Activated CD8-positive, alpha-beta T cell treated with anti-CD3 and anti-CD28 coated beads, Interleukin-2, amount 10 ng/mL, durations not matched to agents 7 days and 5 days (primary cell): ENCODE measurements at regions not wholly inside any gene's neighbourhood (a gene's known extent, or its start where the extent isn't known, plus 50 kb on each side); places are given as distances from the start of the nearest gene placed in this dataset.

Experiments
- ATAC-seq: fragments of 150-1000 bp; cut with Tn5 transposase; one replicate; pipeline ENCODE4 v1.10.0; 2021; ENCODE audit warnings: moderate library complexity
- CTCF ChIA-PET: fragments of 350-600 bp; sonication (Branson Sonifier 250); formaldehyde crosslinking; loops from one replicate; lab custom pipeline; 2021; ENCODE audit warnings: antibody characterized with exemption; lab: Charles Lee
- POLR2A ChIA-PET: fragments of 350-600 bp; sonication (Branson Sonifier 250); formaldehyde crosslinking; loops from one replicate; lab custom pipeline; 2021; ENCODE audit warnings: antibody characterized with exemption; lab: Charles Lee
- DNase-seq: peaks from one replicate; pipeline ENCODE4 v3.0.0-alpha.2; 2020
- H3K27ac Mint-ChIP-seq: one replicate; pipeline ENCODE4 v1.8.0; 2021; ENCODE audit warnings: mild to moderate bottlenecking, mixed read lengths
- H3K27me3 Mint-ChIP-seq: one replicate; pipeline ENCODE4 v1.8.0; 2021; ENCODE audit warnings: low read depth, mixed read lengths
- H3K36me3 Mint-ChIP-seq: one replicate; pipeline ENCODE4 v1.8.0; 2021; ENCODE audit warnings: low read depth, mixed read lengths
- H3K4me1 Mint-ChIP-seq: one replicate; pipeline ENCODE4 v1.8.0; 2021; ENCODE audit warnings: low read depth, mixed read lengths
- H3K4me3 Mint-ChIP-seq: one replicate; pipeline ENCODE4 v1.8.0; 2021; ENCODE audit warnings: mild to moderate bottlenecking, mixed read lengths
- H3K9me3 Mint-ChIP-seq: one replicate; pipeline ENCODE4 v1.8.0; 2022; ENCODE audit warnings: mixed read lengths; ENCODE audit not compliant: insufficient read depth

GRCh38 chr6:150797949-150798348, 67.6 kb upstream of the MTHFD1L start:
- POLR2A ChIA-PET: no interaction called here
- Mint-ChIP-seq H3K9me3 (no peaks in the 10 kb centered on the region), H3K27ac (no peak overlapping the region), H3K27me3 (no peaks in the 10 kb centered on the region), H3K36me3 (no peaks in the 10 kb centered on the region), H3K4me3 (no peak overlapping the region), H3K4me1 (no peaks in the 10 kb centered on the region)
- CTCF ChIA-PET: interaction anchor here (1.6 kb wide), 1 partner anchor 380 kb away, joined by 4 read pairs; no protein-coding TSS in a partner anchor
- ATAC-seq (no peak), DNase-seq (no peak)

- no peaks in the 10 kb centered on the region for H3K9me3 Mint-ChIP-seq
- DNase-seq: no peak
- no peak for ATAC-seq
- no peaks in the 10 kb centered on the region for H3K36me3 Mint-ChIP-seq
- H3K27me3 Mint-ChIP-seq: no peaks in the 10 kb centered on the region
- no peak overlapping the region for H3K4me3 Mint-ChIP-seq
- H3K4me1 Mint-ChIP-seq: no peaks in the 10 kb centered on the region
- ChIA-PET POLR2A (no interaction called here), CTCF (no interaction called here)
- no peak overlapping the region for H3K27ac Mint-ChIP-seq
Measured at GRCh38 chr6:150799276-150799805, 66.2 kb upstream of the MTHFD1L start.

GRCh38 chr6:150800674-150801314, 64.7 kb upstream of the MTHFD1L start:
- Mint-ChIP-seq H3K27me3 (no peaks in the 10 kb centered on the region), H3K27ac (no peak overlapping the region), H3K4me1 (no peaks in the 10 kb centered on the region), H3K36me3 (no peaks in the 10 kb centered on the region), H3K9me3 (no peaks in the 10 kb centered on the region), H3K4me3 (no peak overlapping the region)
- ATAC-seq (no peak), DNase-seq (no peak)
- POLR2A ChIA-PET: no interaction called here
- CTCF ChIA-PET: interaction anchor here (1.8 kb wide), 1 partner anchor 17 kb away, joined by 7 read pairs; no protein-coding TSS in a partner anchor

- ChIA-PET CTCF (interaction anchor here (1.0 to 1.4 kb wide), 2 partner anchors 8 to 389 kb away, joined by 3 read pairs; no protein-coding TSS in a partner anchor), POLR2A (no interaction called here)
- H3K36me3 Mint-ChIP-seq: no peaks in the 10 kb centered on the region
- H3K4me1 Mint-ChIP-seq: no peaks in the 10 kb centered on the region
- H3K9me3 Mint-ChIP-seq: no peaks in the 10 kb centered on the region
- H3K27me3 Mint-ChIP-seq: no peaks in the 10 kb centered on the region
- no peak overlapping the region for H3K27ac Mint-ChIP-seq
- DNase-seq (no peak), ATAC-seq (no peak)
- H3K4me3 Mint-ChIP-seq: no peak overlapping the region
Measured at GRCh38 chr6:150806790-150807189, 58.7 kb upstream of the MTHFD1L start.

GRCh38 chr6:150813319-150813992, 52.0 kb upstream of the MTHFD1L start:
- ChIA-PET POLR2A (no interaction called here), CTCF (interaction anchor here (1.0 to 5.9 kb wide), 3 partner anchors 231 to 511 kb away, joined by 4 to 137 read pairs (median 4); no protein-coding TSS in a partner anchor)
- Mint-ChIP-seq H3K4me3 (no peak overlapping the region), H3K27me3 (peaks cover 10% of the 10 kb centered on the region), H3K4me1 (peaks cover 6% of the 10 kb centered on the region), H3K9me3 (no peaks in the 10 kb centered on the region), H3K36me3 (no peaks in the 10 kb centered on the region), H3K27ac (no peak overlapping the region)
- ATAC-seq (no peak), DNase-seq (no peak)

GRCh38 chr6:150813993-150814359, 51.5 kb upstream of the MTHFD1L start:
- Mint-ChIP-seq H3K27me3 (peaks cover 10% of the 10 kb centered on the region), H3K4me1 (peaks cover 6% of the 10 kb centered on the region), H3K36me3 (no peaks in the 10 kb centered on the region), H3K27ac (no peak overlapping the region), H3K4me3 (no peak overlapping the region), H3K9me3 (no peaks in the 10 kb centered on the region)
- DNase-seq (no peak), ATAC-seq (no peak)
- CTCF ChIA-PET: interaction anchor here (1.0 to 5.9 kb wide), 3 partner anchors 232 to 511 kb away, joined by 4 to 137 read pairs (median 4); no protein-coding TSS in a partner anchor
- POLR2A ChIA-PET: no interaction called here
